ENCODE measurements at regions not wholly inside any gene's neighbourhood (a gene's known extent, or its start where the extent isn't known, plus 50 kb on each side); places are given as distances from the start of the nearest gene placed in this dataset.
"Not testable (repeated sequence)": the region's sequence is repeated elsewhere in the genome, so short reads cannot be mapped to it uniquely, and the experiment has no call there.

DNA sequence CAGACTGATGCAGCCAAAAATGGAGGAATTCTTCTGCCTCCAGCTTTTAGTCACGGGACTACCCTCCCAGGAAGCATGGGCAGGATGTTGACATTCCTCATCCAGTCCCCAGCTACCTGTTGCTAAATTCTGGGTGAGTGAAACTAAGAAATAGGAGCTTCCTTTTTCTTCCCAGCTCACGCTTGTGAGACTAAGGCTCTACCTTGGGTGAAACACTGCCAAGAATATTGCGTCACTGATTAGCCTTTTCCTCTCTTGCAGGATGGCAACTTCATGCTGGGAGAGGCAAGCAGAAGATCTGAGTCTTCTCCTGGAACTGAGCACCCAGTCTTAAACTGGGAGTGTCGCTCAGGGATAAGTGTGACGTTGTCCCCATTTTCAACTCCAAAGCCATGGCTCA is 59.7 kb downstream of the RNU2-63P start:
- intact Hi-C loops (cut with DNase I); H3K36me3 ChIP-seq (replicated peaks in 1 of 2; ENCODE audit: insufficient read depth in 1 of 2, low read depth in 2 of 2); H3K9me3 ChIP-seq; H3K4me3 ChIP-seq; H3K4me1 ChIP-seq; H3K27me3 ChIP-seq; H3K27ac ChIP-seq; ATAC-seq: not testable (repeated sequence)
- peak in 1 of 4 donors; percentile 19 for DNase-seq
- WGBS, 2 donors: 30% methylated on average over 2 of the region's 5 CpGs; no CpG with 5 or more reads in 1 of the 2 donors

DNA sequence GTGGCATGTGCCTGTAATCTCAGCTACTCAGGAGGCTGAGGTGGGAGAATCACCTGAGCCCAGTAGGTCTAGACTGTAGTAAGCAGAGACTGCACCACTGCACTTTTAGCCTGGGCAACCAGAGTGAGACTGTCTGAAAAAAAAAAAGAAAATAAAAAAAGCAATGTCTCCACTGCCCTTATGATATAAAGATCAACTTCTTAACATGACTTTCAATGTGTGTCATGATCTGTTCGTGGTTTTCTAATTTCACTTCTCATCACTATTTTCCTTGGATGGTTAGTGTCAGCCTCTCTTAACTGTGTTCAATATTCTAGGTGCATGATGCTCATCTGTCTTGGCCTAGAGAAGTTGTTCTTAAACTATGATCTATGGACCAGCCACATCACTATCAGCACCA is 67.3 kb downstream of the RNU2-63P start:
- H3K27me3 ChIP-seq; H3K9me3 ChIP-seq; ATAC-seq; DNase-seq; intact Hi-C loops (cut with DNase I); H3K4me3 ChIP-seq; H3K4me1 ChIP-seq; H3K27ac ChIP-seq; H3K36me3 ChIP-seq (replicated peaks in 1 of 2; ENCODE audit: insufficient read depth in 1 of 2, low read depth in 2 of 2): not testable (repeated sequence)
- WGBS, 2 donors: no CpG with 5 or more reads among the region's 1 CpG

DNA sequence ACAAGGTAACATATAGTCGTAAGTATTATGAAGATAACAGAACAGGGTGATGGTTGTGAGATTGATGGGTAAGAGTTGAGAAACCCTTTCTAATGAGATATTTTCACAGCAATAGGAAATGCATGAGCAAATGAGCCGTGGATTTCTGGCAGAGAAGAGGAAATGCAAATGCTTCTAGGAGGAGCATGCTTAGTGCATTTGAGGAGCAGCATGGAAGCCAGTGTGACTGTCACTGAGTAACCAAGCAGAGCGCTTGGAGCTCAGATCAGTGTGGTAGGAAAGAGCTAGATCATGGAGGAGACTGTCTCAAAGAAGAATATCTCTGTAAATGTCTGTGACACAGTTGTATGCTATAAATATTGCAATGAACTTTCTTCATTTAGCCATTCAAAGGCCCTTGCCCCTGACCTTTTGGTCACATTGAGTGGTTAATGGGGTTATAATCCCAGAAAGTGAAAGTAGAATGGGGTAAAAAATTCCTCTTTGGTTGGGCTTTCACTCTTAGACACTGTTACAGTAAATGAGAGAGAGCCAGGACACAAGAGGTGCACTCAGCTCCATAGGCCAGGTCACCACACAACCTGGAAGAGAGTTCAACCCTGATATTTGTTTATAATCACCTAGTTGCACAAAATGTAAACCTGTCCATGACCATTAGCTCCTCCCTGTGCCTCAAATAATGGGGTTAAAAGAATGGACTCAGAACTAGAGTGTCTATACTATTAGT is 69.5 kb downstream of the RNU2-63P start:
- H3K27me3 ChIP-seq; H3K9me3 ChIP-seq; intact Hi-C loops (cut with DNase I); H3K36me3 ChIP-seq (replicated peaks in 1 of 2; ENCODE audit: insufficient read depth in 1 of 2, low read depth in 2 of 2); H3K4me3 ChIP-seq; H3K27ac ChIP-seq; H3K4me1 ChIP-seq; DNase-seq; ATAC-seq: not testable (repeated sequence)
- no CpG with 5 or more reads among the region's 3 CpGs for WGBS, 2 donors

DNA sequence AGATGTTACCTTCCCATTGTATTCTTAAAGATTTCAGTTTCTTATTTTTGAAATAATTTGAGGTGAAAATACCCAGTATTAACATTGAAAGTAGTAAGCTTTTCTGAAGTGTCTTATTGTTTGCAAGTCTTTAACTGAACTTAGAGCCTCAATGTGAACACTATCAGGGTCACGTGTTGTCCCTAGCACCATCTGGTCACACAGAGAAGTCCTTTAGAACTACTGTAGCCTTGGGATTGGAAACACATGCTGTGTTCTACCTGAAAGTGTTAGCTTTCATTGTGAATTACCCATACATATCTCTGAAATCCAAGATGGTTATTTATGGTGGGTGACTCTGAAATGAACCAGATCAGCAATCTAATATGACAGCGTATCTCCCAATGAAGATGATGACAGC is 77.0 kb downstream of the RNU2-63P start:
- H3K27ac ChIP-seq; H3K9me3 ChIP-seq; intact Hi-C loops (cut with DNase I); H3K4me3 ChIP-seq; H3K4me1 ChIP-seq; H3K36me3 ChIP-seq (replicated peaks in 1 of 2; ENCODE audit: insufficient read depth in 1 of 2, low read depth in 2 of 2); H3K27me3 ChIP-seq: not testable (repeated sequence)
- WGBS, 2 donors: 24 to 38% methylated on average over 2 of the region's 2 CpGs
- ATAC-seq (peak; percentile 63), DNase-seq (peak in 3 of 4 donors; percentile 4 to 25 (median 7))

DNA sequence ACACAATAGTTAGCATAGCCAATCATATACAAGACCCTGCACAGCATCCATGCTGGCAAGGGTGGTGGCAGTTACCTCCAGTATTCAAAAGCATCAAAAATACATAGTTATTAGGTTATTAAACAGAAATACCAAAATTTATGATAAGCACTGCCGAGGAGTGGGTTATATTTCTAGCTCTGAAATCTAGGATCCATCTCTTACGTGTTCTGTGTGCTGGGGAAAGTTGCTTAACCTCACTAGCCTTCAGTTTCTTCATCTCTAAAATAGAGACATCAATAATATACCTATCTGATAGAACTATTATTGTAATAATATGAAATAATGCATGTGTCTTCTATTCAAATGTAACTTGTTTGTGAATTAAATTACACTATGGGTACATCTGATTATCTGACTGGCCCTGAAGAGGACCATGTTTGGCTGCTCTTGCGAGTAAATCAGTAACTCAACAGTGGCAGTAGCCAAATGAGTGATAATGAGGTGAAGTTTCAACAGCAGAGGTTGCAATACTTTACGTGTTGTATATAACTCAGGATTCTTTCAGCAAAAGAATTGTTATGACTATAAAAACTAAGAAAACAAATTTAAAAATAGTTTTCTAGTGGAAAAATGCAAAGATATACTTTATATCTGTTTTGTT is 93.5 kb upstream of the RGPD2 start:
- H3K27me3 ChIP-seq; H3K9me3 ChIP-seq; intact Hi-C loops (cut with DNase I); H3K27ac ChIP-seq; H3K4me3 ChIP-seq; ATAC-seq; H3K4me1 ChIP-seq; H3K36me3 ChIP-seq (replicated peaks in 1 of 2; ENCODE audit: insufficient read depth in 1 of 2, low read depth in 2 of 2): not testable (repeated sequence)
- DNase-seq: peak in 2 of 4 donors; percentile 1 to 6
- WGBS, 2 donors: 16 to 20% methylated on average over 4 of the region's 4 CpGs

DNA sequence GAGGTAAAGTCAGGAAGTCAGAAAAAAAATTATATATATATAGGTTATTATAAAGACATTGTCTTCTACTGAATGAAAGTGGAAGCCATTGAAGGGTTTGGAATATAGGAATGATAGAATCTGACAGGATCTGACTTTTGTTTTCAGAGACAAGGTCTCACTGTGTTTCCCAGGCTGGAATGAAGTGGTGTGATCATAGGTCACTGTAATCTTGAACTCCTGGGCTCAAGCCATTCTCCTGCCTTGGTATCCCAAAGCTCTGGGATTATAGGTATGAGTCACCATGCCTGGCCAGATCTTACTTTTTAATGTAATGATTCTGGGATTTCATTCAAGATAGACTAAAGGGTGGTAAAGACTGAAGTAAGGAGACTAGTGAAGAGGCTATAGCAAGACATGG is 91.6 kb upstream of the RGPD2 start:
- H3K4me1 ChIP-seq; intact Hi-C loops (cut with DNase I); H3K36me3 ChIP-seq (replicated peaks in 1 of 2; ENCODE audit: insufficient read depth in 1 of 2, low read depth in 2 of 2); H3K27ac ChIP-seq; H3K9me3 ChIP-seq; H3K4me3 ChIP-seq; ATAC-seq; H3K27me3 ChIP-seq; DNase-seq: not testable (repeated sequence)

DNA sequence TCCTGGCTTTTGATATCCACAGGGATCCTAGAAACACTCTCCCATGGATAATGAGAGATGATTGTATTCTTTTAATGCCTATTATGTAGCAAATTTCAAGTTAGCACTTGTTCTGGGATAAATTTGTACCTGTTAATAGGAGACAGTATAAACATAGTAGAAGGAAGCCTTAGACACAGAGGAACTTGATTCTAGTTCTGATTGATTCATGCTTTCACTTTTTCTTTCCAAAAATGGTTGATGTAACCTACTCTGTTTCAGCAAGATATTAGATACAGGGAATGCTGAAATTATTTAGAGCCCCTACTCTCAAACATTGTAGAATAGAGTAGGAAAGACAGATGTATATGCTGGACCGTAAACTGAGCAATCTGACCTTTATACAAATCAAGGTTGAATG is 85.3 kb upstream of the RGPD2 start:
- DNase-seq; H3K27me3 ChIP-seq; H3K36me3 ChIP-seq (replicated peaks in 1 of 2; ENCODE audit: insufficient read depth in 1 of 2, low read depth in 2 of 2); intact Hi-C loops (cut with DNase I); H3K4me1 ChIP-seq; ATAC-seq; H3K4me3 ChIP-seq; H3K27ac ChIP-seq; H3K9me3 ChIP-seq: not testable (repeated sequence)
- 11 to 20% methylated on average over 1 of the region's 1 CpG for WGBS, 2 donors

DNA sequence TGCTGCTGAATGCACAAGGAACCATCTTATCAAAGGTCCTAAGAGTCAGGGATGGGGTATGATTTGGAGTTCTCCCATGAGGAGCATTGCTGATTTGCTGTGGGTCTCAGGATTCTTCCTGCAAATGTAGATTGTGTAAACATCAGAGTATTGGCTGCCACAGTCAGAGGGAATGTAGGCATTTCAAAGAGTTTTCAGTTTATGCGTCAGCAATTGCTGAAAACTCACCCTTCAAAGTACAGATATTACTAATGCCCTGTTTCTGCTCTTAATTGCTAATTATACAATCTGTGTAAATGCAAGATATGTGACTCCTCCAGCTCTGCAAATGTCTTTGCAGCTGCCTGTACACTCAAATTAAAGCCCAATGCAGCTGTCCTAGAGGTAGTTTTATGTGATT is 83.4 kb upstream of the RGPD2 start:
- H3K4me1 ChIP-seq; intact Hi-C loops (cut with DNase I); H3K27me3 ChIP-seq; H3K27ac ChIP-seq; DNase-seq; H3K4me3 ChIP-seq; H3K9me3 ChIP-seq; H3K36me3 ChIP-seq (replicated peaks in 1 of 2; ENCODE audit: insufficient read depth in 1 of 2, low read depth in 2 of 2); ATAC-seq: not testable (repeated sequence)
- 38 to 43% methylated on average over 1 of the region's 1 CpG for WGBS, 2 donors

DNA sequence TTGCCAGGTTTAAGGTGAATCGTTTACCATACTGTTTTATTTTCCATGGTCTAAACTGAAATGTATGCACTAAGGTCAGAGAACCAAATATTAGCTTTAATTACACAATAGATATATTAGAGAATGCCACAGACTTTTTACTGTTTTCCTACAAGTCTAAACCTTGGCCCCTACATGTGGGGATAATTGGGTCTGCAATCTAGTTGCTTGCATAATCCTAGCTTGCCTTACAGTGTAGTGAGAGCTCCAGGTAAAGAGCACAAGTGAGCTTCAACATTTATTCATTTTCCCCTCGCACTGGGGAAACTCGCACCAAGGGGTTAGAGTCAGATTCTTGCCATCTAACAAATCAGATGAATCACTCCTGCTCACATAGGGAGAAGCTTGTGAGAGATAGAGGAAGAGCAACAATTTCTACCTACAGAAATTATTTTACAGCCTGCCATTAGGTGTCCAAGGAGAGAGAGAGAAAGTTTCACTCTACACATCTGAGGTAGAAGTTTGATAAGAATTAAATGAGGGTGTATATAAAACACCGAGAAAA is 82.0 kb upstream of the RGPD2 start:
- H3K4me3 ChIP-seq; intact Hi-C loops (cut with DNase I); H3K4me1 ChIP-seq; H3K27me3 ChIP-seq; DNase-seq; ATAC-seq; H3K9me3 ChIP-seq; H3K27ac ChIP-seq; H3K36me3 ChIP-seq (replicated peaks in 1 of 2; ENCODE audit: insufficient read depth in 1 of 2, low read depth in 2 of 2): not testable (repeated sequence)
- WGBS, 2 donors: 100% methylated on average over 2 of the region's 4 CpGs; no CpG with 5 or more reads in 1 of the 2 donors

DNA sequence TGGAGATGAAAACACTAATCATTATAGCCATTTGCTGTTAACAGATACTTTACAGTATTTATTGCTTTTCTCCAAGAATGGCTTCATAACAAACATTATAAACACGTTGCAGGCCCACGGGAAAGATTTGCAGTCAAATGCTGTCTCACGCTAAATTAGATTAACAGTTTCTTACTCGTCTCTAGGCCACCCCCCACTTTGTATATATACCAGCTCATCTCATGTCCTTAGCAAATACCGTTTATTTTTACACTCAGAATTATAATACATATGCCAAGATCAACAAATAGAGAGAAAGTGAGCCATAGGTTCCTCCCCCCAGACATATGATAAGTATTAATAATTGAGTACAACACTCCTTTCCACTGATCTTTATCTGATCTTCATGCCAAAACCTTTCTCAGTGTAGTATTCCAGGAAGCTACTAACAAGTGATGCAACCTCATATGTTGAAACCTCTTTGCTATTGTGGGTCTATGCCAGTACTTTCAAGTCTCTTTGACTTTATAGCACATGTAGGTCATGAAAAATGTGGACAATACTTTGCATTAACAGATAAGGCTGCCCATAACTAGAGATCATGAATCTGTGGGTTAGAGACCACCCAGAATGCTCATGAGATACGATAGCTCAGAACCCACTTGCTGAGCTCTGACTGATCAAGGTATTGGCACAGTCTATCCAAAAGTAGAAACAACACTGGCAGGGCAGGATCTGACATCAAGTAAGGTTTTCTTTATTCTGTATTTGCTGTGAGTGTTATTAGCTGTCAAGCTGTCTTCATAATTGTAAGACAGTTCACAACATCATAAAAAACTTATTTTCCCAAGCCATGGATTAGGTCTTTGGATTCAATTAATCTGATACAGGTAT is 77.9 kb upstream of the RGPD2 start:
- ATAC-seq; intact Hi-C loops (cut with DNase I): not testable (repeated sequence)

DNA sequence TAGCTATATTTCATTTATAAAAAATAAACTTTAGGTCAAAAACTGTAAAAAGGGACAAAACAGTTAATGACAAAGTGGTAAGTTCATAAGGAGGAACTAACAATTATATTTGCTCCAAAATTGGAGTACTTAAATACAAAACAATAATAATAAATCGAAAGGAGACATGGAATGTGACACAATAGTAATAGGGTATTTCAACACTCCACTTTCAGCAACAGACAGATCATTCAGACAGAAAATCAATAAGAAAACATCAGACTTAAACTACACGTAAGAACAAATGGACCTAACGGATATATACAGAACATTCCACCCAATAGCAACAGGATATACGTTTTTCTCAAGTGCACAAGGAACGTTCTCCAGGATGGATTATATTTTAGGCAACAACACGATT is 58.1 kb upstream of the RGPD2 start:
- intact Hi-C loops (cut with DNase I); DNase-seq; H3K4me3 ChIP-seq; ATAC-seq; H3K9me3 ChIP-seq; H3K36me3 ChIP-seq (replicated peaks in 1 of 2; ENCODE audit: insufficient read depth in 1 of 2, low read depth in 2 of 2); H3K4me1 ChIP-seq; H3K27ac ChIP-seq; H3K27me3 ChIP-seq: not testable (repeated sequence)
- WGBS, 2 donors: 45 to 46% methylated on average over 6 of the region's 6 CpGs

More for the DNA sequence above, 77.9 kb upstream of the RGPD2 start:
- not testable (repeated sequence) for H3K4me3 ChIP-seq; H3K9me3 ChIP-seq; H3K27me3 ChIP-seq; H3K36me3 ChIP-seq (replicated peaks in 1 of 2; ENCODE audit: insufficient read depth in 1 of 2, low read depth in 2 of 2); H3K4me1 ChIP-seq; DNase-seq; H3K27ac ChIP-seq
- 50 to 68% methylated on average over 5 of the region's 6 CpGs for WGBS, 2 donors

All from body of pancreas (tissue), 4 donors.